Endothelial cell of umbilical vein (primary cell): ENCODE measurements at regions not wholly inside any gene's neighbourhood (a gene's known extent, or its start where the extent isn't known, plus 50 kb on each side); places are given as distances from the start of the nearest gene placed in this dataset.

Experiments used
- CTCF ChIP-seq, 2 donors: IDR thresholded peaks; 1 replicate in 1 of 2; 2 replicates in 1 of 2; pipeline ENCODE4 v1.5.1; 2011; ENCODE audit warnings: low read length in 2 of 2, mild to moderate bottlenecking in 2 of 2, moderate library complexity in 2 of 2, control low read depth in 1 of 2, inconsistent platforms in 1 of 2, low read depth in 1 of 2; ENCODE audit not compliant: insufficient read depth in 1 of 2; ENCODE audit errors: extremely low read depth in 1 of 2
- EZH2 ChIP-seq: IDR thresholded peaks from 2 replicates; pipeline ENCODE4 v1.6.1; 2012; ENCODE audit warnings: borderline replicate concordance, low read depth, mild to moderate bottlenecking, moderate library complexity, low read length, inconsistent platforms; ENCODE audit not compliant: severe bottlenecking
- GATA2 ChIP-seq: IDR thresholded peaks from 2 replicates; pipeline ENCODE4 v1.7.0; 2011; ENCODE audit warnings: low read depth, mild to moderate bottlenecking, moderate library complexity, mixed read lengths, low read length; ENCODE audit not compliant: insufficient read length, insufficient read depth
- JUN ChIP-seq: IDR thresholded peaks from 2 replicates; pipeline ENCODE4 v1.6.1; 2011; ENCODE audit warnings: borderline replicate concordance, low read depth; ENCODE audit not compliant: insufficient read length, insufficient read depth
- MAX ChIP-seq: IDR thresholded peaks from 2 replicates; pipeline ENCODE4 v1.6.1; 2011; ENCODE audit not compliant: insufficient read depth, insufficient read length
- MYC ChIP-seq: IDR thresholded peaks from one replicate; pipeline ENCODE4 v1.6.1; 2011; ENCODE audit warnings: mild to moderate bottlenecking, low read depth, low read length
- POLR2A ChIP-seq: IDR thresholded peaks from 2 replicates; pipeline ENCODE4 v1.6.1; 2012; ENCODE audit warnings: low read depth, mild to moderate bottlenecking, control low read depth, low read length
- POLR2AphosphoS5 ChIP-seq: IDR thresholded peaks from 2 replicates; pipeline ENCODE4 v1.6.1; 2012; ENCODE audit warnings: low read depth, mild to moderate bottlenecking, control low read depth, low read length, moderate library complexity; ENCODE audit not compliant: insufficient read depth

- no peak for TF ChIP-seq CTCF (IDR thresholded peaks at IDR 0.05; ENCODE audit: extremely low read depth in 1 of 2, insufficient read depth in 1 of 2, low read depth in 1 of 2, low read length in 2 of 2)
- no peak for TF ChIP-seq EZH2
- TF ChIP-seq POLR2AphosphoS5 = no peak
- TF ChIP-seq GATA2 = no peak
- TF ChIP-seq POLR2A = no peak
- no peak for TF ChIP-seq MAX
- TF ChIP-seq MYC = no peak
- TF ChIP-seq JUN = no peak
These were observed 112.5 kb upstream of the OTOS start for GRCh38 chr2:240252872-240253511.
